GM19025 (cell line): ENCODE measurements at regions not wholly inside any gene's neighbourhood (a gene's known extent, or its start where the extent isn't known, plus 50 kb on each side); places are given as distances from the start of the nearest gene placed in this dataset.
"Not testable (repeated sequence)": the region's sequence is repeated elsewhere in the genome, so short reads cannot be mapped to it uniquely, and the experiment has no call there.

Experiments used
- ATAC-seq: cut with Tn5 transposase; IDR thresholded peaks from one replicate; pipeline ENCODE4 v1.9.1; 2021; ENCODE audit warnings: mild to moderate bottlenecking, low read depth, moderate library complexity; ENCODE audit not compliant: unreplicated experiment

GRCh38 chr14:106051796-106052195, 525.4 kb downstream of the TMEM121 start:
- ATAC-seq: no peak

- no peak for ATAC-seq
Measured at GRCh38 chr14:106055289-106055688, 528.9 kb downstream of the TMEM121 start.

GRCh38 chr14:106058342-106058741, 532.0 kb downstream of the TMEM121 start:
- no peak for ATAC-seq

- ATAC-seq: no peak
Measured at GRCh38 chr14:106060276-106060975, 534.0 kb downstream of the TMEM121 start.

GRCh38 chr14:106061877-106062500, 535.6 kb downstream of the TMEM121 start:
- ATAC-seq: not testable (repeated sequence)

GRCh38 chr14:106062502-106063272, 536.3 kb downstream of the TMEM121 start:
- no peak for ATAC-seq

- ATAC-seq: no peak
Measured at GRCh38 chr14:106067935-106068334, 541.6 kb downstream of the TMEM121 start.

- no peak for ATAC-seq
Measured at GRCh38 chr14:106069804-106070625, 543.6 kb downstream of the TMEM121 start.

GRCh38 chr14:106080922-106081321, 554.5 kb downstream of the TMEM121 start:
- ATAC-seq: no peak

- ATAC-seq: not testable (repeated sequence)
Measured at GRCh38 chr14:106081721-106082120, 555.3 kb downstream of the TMEM121 start.

- ATAC-seq: no peak
Measured at GRCh38 chr14:106083082-106083481, 556.7 kb downstream of the TMEM121 start.

GRCh38 chr14:106087837-106088236, 561.5 kb downstream of the TMEM121 start:
- ATAC-seq: no peak

- not testable (repeated sequence) for ATAC-seq
Measured at GRCh38 chr14:106088860-106089259, 562.5 kb downstream of the TMEM121 start.

- ATAC-seq: no peak
Measured at GRCh38 chr14:106094654-106095189, 568.3 kb downstream of the TMEM121 start.

- ATAC-seq: no peak
Measured at GRCh38 chr14:106107703-106108102, 581.3 kb downstream of the TMEM121 start.

- ATAC-seq: no peak
Measured at GRCh38 chr14:106109337-106109736, 583.0 kb downstream of the TMEM121 start.

- no peak for ATAC-seq
Measured at GRCh38 chr14:106115401-106115800, 589.0 kb downstream of the TMEM121 start.

- ATAC-seq: not testable (repeated sequence)
Measured at GRCh38 chr14:106116339-106116930, 590.1 kb downstream of the TMEM121 start.

- ATAC-seq: no peak
Measured at GRCh38 chr14:106120101-106120500, 593.7 kb downstream of the TMEM121 start.

GRCh38 chr14:106129274-106129673, 602.9 kb downstream of the TMEM121 start:
- no peak for ATAC-seq
